ENCODE measurements at regions not wholly inside any gene's neighbourhood (a gene's known extent, or its start where the extent isn't known, plus 50 kb on each side); places are given as distances from the start of the nearest gene placed in this dataset.

GRCh38 chr6:56708810-56709597 is 66.3 kb upstream of the DST start:
- H3K36me3 ChIP-seq, result no peaks in the 10 kb centered on the region
- DNase-seq (ENCODE audit: low spot score in 2 of 2), result no peak
- TF ChIP-seq POLR2AphosphoS5 (IDR thresholded peaks at IDR 0.05), result no peak
- peak; percentile 26 to 57 (median 48) for TF ChIP-seq CTCF (IDR thresholded peaks at IDR 0.05)
- H3K27me3 ChIP-seq, result no peaks in the 10 kb centered on the region
- intact Hi-C loops (cut with DNase I; ENCODE audit: low total_unique reads), result no loop called here
- no peaks in the 10 kb centered on the region for H3K9me3 ChIP-seq
- no peaks in the 10 kb centered on the region for H3K4me1 ChIP-seq
- no peak overlapping the region for H3K4me3 ChIP-seq
- H3K27ac ChIP-seq, result peak overlapping the region in 1 of 2 donors; percentile 50

GRCh38 chr6:56706981-56707726 is 64.5 kb upstream of the DST start:
- DNase-seq (ENCODE audit: low spot score in 2 of 2), result no peak
- intact Hi-C loops (cut with DNase I; ENCODE audit: low total_unique reads), result no loop called here

GRCh38 chr6:56699066-56699654 is 56.5 kb upstream of the DST start:
- no peaks in the 10 kb centered on the region for H3K4me1 ChIP-seq
- H3K4me3 ChIP-seq, result no peak overlapping the region
- intact Hi-C loops (cut with DNase I; ENCODE audit: low total_unique reads), result no loop called here
- H3K27ac ChIP-seq, result no peak overlapping the region
- TF ChIP-seq POLR2AphosphoS5 (IDR thresholded peaks at IDR 0.05), result no peak
- no peak for TF ChIP-seq POLR2A (IDR thresholded peaks at IDR 0.05)
- peak; percentile 19 to 71 (median 50) for TF ChIP-seq CTCF (IDR thresholded peaks at IDR 0.05)
- H3K9me3 ChIP-seq, result no peaks in the 10 kb centered on the region
- H3K27me3 ChIP-seq, result no peaks in the 10 kb centered on the region
- H3K36me3 ChIP-seq, result no peaks in the 10 kb centered on the region
- DNase-seq (ENCODE audit: low spot score in 2 of 2), result no peak

More at GRCh38 chr6:56706981-56707726, 64.5 kb upstream of the DST start:
- H3K27me3 ChIP-seq, result no peaks in the 10 kb centered on the region
- H3K4me1 ChIP-seq, result no peaks in the 10 kb centered on the region
- no peak overlapping the region for H3K27ac ChIP-seq
- no peak overlapping the region for H3K4me3 ChIP-seq
- no peaks in the 10 kb centered on the region for H3K9me3 ChIP-seq
- no peaks in the 10 kb centered on the region for H3K36me3 ChIP-seq
- TF ChIP-seq POLR2AphosphoS5 (IDR thresholded peaks at IDR 0.05) (no peak), CTCF (IDR thresholded peaks at IDR 0.05) (no peak), POLR2A (IDR thresholded peaks at IDR 0.05) (no peak)

- no peaks in the 10 kb centered on the region for H3K36me3 ChIP-seq
- no peaks in the 10 kb centered on the region for H3K4me1 ChIP-seq
- DNase-seq (ENCODE audit: low spot score in 2 of 2), result no peak
- no peak overlapping the region for H3K27ac ChIP-seq
- no peak for TF ChIP-seq POLR2A (IDR thresholded peaks at IDR 0.05)
- no peak for TF ChIP-seq CTCF (IDR thresholded peaks at IDR 0.05)
- TF ChIP-seq POLR2AphosphoS5 (IDR thresholded peaks at IDR 0.05), result no peak
- no peaks in the 10 kb centered on the region for H3K27me3 ChIP-seq
- H3K9me3 ChIP-seq, result no peaks in the 10 kb centered on the region
- intact Hi-C loops (cut with DNase I; ENCODE audit: low total_unique reads), result no loop called here
- H3K4me3 ChIP-seq, result no peak overlapping the region
Measured at GRCh38 chr6:56695702-56696101, 53.0 kb upstream of the DST start.

- H3K36me3 ChIP-seq, result no peaks in the 10 kb centered on the region
- DNase-seq (ENCODE audit: low spot score in 2 of 2), result no peak
- TF ChIP-seq POLR2AphosphoS5 (IDR thresholded peaks at IDR 0.05), result no peak
- TF ChIP-seq POLR2A (IDR thresholded peaks at IDR 0.05), result no peak
- no peak for TF ChIP-seq CTCF (IDR thresholded peaks at IDR 0.05)
- no peaks in the 10 kb centered on the region for H3K9me3 ChIP-seq
- no peak overlapping the region for H3K4me3 ChIP-seq
- H3K27me3 ChIP-seq, result no peaks in the 10 kb centered on the region
- H3K4me1 ChIP-seq, result no peaks in the 10 kb centered on the region
- H3K27ac ChIP-seq, result no peak overlapping the region
- intact Hi-C loops (cut with DNase I; ENCODE audit: low total_unique reads), result no loop called here
Measured at GRCh38 chr6:56694002-56694401, 51.3 kb upstream of the DST start.
